ENCODE measurements at regions not wholly inside any gene's neighbourhood (a gene's known extent, or its start where the extent isn't known, plus 50 kb on each side); places are given as distances from the start of the nearest gene placed in this dataset.

DNA sequence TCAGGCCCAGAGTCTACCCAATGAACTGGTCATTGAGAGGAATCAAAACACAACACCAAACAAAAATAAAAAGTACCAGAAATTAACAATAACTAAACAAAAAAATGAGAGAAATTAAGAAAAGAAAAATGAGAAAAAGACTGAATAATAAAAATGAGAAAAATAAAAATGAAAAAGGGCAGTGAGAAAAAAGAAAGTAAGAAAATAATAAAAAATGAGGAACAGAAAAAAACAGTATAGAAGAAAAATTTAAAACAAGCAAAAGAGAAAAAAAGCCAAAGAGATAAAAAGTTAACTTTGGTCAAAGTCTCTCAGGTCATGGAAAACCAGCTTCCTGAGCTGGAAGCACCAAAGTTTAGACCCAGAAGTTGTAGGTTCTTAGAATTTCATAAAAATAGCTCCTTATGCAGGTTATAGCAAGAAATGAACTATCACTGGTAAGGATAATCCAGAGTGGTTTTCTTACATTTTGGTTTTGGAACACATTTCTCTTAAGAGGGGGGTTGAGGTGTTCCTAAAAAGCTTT lies 51.0 kb upstream of the WDR17 start:
- DNase-seq, result no peak
